GM19468 (cell line): ENCODE measurements at regions not wholly inside any gene's neighbourhood (a gene's known extent, or its start where the extent isn't known, plus 50 kb on each side); places are given as distances from the start of the nearest gene placed in this dataset.

Source experiments
- ATAC-seq: cut with Tn5 transposase; IDR thresholded peaks from one replicate; pipeline ENCODE4 v1.9.1; 2021; ENCODE audit warnings: mild to moderate bottlenecking, moderate library complexity, moderate number of reproducible peaks; ENCODE audit not compliant: unreplicated experiment; ENCODE audit errors: extremely low read depth

GRCh38 chr21:43320526-43320925 lies 106.4 kb downstream of the SIK1 start:
- no peak for ATAC-seq

DNA sequence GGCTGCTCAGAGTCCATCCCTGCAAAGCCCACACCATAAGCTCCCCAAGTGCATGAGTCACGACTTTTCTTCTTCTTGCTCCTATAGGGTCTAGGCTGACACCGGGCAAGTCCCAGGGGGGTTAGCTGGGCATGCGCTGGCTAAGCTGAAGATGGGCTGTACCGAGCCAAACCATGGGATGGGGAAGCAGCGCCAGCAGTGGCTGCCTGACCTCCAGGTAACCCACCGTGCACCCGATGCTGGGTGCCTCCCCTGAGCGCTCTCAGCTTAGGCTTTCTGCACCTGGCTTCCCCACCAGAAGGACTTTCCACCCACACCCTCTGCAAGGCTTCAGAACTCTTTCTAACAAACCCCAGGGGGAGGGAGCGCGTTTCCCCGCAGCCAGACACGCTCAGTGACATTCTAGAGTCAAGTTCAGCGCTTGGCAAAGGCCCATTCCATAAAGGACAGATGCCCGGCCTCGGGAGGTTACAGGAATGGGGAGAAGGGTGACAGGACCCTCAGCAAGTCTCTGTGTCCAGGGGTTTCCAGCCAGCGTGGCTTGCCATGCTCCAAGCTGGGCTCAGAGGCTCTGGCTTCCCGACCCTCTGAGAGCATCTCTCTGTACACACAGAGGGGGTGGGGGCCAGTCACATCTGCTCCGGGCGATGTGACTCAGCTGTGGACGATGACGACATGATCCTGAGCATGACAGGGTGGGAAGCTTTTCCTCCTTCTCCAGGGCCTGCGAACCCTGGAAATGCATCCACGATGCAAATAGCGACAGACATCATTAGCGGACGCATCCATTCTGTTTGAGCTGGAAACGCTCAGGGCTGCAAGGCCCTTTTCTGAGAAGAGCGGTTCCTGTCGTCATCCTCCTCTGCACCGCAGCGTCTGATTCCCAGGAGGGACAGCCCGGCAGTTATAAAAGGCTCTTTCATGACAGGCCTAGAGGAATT lies 107.8 kb downstream of the SIK1 start:
- no peak for ATAC-seq

GRCh38 chr21:43318368-43318767 lies 108.6 kb downstream of the SIK1 start:
- no peak for ATAC-seq

DNA sequence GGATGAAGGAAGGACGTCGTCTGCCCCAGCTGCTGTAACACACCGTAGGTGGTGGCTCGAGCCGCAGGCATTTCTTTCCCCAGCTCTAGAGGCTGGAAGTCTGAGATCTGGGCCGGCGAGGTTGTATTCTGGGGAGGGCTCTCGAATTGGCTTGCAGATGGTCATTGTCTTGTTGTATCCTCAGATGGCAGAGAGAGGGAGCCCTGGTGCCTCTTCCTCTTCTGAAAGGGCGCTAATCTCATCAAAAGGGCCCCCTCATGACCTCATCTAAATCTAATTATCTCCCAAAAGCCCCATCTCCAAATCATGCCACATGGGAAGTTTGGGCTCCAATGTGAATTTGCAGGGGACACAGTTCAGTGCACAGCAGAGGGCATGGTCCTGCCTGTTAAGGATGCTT lies 109.0 kb downstream of the SIK1 start:
- ATAC-seq, result no peak

- no peak for ATAC-seq
These were observed 109.6 kb downstream of the SIK1 start for GRCh38 chr21:43317254-43317748.

DNA sequence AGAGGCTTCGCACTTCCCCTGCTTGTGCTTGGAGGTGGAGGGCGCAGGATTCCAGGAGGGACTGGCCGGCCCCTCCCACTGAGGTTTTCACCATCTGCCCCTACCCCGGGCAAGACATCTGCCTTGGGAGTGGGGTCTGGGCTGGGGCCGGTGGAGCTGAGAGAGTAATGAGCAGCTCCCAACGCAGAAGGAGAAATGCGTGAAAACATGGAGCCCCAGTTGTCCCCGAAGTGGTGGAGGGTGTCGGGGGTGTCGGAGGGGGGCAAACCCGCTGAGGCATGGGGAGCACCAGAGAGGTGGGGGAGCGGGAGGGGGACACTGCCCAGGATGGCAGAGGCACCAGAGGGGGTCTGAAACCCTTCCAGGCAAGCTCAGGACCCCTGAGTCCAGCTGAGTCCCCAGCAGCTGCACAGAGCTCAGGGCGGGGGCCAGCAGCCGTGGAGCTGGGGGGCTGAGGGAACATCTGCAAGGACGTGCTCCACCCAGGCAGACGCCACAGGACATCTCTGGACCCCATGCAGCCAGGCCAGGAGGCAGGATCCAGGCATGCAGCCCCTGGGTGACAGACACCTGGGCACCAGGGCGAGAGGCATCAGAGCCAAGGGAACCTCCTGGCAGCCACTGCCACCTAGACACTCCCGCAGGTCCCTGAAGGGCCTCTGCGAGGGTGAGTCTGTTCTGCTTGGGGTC lies 110.6 kb downstream of the SIK1 start:
- ATAC-seq, result no peak

DNA sequence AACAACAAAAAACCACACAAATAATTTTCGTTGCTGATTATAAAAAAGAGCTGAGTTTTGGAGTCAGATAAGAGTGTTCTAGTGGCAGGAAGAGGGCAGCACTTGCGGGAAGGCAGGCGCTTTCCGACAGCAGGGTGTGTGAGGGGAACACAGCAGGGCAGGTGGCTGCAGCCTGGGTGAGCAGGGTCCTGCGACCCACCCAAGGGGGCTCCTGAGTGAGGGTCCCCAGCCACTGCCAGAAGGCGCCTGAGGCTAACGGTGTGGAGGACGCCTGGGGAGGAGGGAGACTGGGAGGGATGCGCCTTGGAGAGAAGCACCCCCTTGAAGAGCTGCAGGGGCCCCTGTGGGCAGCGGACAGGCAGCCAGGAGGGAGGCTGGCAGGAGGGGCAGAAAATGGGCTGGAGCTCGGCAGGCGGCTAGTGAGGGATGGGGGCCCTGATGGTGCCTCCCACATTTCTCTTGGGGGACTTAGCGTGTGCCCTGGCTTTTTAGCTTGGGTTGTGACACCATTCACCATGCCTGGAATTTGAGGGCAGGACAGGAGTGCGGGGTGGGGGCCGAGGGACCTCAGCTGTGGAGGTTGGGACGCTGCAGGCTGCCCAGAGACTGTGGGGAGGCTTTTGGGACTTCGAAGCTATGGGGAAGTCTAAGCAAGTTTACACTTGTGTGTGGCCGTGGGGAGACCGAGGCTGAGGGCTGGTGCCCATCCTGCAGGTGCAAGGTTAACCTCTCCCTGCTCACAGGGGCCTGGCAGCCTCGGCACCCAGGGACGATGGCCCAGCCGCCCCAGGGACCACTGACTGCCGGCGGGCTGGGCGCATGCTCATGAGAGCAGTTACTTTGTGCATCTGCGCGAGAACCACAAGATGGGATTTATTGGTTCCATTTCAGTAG lies 111.4 kb downstream of the SIK1 start:
- no peak for ATAC-seq

- no peak for ATAC-seq
These were observed 113.0 kb downstream of the SIK1 start for GRCh38 chr21:43313939-43314405.

DNA sequence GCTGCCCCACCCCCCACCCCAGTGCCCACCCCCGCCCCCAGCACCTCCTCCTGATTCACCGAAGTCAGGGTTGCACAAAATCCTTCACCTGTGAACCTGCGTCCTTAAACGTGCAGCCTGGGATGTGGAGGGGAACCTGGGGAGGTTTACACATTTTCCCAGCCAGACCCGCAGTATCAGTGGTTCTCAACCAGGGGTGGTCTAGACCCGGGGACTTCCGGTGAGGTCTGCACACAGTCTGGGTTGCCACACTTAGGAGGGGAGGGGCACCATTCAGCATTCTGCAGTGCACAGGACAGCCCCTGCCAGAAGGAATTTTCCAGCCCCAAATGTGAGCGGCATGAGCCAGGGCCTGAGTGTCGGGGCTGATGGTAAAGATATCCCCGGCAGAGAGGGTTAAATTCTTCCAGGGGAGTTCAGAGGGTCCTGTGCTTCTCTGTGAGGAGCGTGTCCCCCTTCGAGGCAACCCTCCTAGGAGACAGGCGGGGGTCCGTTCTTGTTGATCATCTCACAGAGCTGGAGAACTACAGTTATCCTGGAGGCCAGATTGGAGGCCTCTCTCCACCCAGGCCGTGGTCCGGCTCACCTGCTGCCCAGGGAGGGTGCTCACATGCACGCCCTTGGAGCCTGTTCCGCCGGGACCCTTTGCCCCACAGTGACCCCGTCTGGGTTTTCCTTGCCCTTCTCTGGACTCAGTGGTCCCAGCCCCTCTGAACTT lies 113.6 kb downstream of the SIK1 start:
- no peak for ATAC-seq

DNA sequence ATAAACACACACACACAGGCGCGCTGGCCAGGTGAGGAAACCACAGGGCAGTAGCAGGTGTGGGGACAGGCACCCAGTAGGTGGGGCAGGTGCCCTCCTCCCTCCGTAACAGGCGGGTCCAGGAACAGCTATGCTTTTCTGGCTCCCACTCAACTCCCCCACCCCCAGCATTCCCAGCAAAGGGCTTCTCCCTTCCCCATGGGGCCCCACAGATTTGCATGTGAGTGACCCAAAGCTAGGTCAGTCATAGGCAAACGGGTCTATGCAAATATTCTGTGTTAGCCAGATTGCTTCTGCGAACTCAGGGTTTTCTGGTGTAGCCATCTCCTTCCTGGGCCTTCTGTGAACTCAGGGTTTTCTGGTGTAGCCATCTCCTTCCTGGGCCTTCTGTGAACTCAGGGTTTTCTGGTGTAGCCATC lies 114.2 kb downstream of the SIK1 start:
- ATAC-seq, result no peak

DNA sequence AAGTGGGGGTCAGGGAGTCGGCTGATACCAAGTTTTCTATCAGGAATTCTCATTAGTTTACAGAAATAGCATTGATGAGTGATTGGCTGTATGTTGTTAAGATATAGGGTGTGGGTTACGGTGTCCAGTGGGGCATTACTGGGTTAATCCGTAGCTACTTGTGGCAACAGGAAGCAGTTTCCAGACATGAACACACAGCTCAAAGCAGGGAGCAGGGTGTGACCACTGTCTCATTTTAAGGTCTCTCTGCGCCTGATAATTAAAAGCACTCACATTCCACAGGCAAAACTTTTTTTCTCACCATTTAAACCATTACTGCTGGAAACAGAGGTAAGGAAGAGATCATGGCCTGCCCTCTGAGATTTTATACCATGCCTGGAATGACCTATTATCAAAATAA lies 114.9 kb downstream of the SIK1 start:
- no peak for ATAC-seq

DNA sequence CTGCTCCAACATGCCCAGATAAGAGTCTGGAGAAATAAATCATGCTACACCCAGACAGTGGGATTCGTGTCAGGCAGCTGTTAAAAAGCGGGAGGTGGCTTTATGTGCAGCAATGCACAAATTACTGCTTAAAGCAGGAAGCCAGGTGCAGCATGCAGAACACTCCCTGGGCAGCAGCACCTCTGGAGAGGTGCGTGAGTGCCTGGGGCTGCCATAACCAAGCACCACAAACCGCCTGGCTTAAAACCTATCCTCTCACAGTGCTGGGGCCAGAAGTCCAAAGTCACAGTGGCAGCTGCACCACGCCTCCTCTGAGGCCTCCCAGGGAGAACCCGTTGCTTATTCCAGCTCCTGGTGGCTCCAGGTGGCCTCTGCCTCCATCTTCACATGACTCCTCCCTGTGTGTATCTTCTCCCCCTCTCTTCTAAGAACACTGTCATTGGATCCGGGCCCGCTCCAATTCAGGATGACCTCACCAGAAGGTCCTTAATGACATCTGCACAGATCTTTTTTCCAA lies 115.6 kb downstream of the SIK1 start:
- ATAC-seq, result no peak

DNA sequence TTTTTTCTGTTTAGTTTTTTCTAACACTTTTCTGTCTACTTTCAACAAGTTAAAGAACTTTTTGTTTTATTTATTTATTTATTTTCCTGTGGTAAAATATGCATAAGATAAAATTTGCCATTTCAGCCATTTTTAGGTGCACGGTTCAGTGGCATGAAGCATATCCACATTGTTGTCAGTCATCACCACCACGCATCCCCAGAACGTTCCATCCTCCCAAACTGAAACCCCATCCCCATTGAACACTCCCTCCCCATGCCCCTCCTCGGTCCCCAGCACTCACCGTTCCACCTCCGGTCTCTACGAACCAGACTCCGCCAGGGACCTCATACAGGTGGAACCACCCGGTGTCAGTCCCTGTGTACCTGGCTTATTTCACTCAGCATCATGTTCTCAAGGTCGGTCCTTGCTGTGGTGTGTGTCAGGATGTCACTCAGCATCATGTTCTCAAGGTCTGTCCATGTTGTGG lies 118.1 kb downstream of the SIK1 start:
- ATAC-seq, result no peak

DNA sequence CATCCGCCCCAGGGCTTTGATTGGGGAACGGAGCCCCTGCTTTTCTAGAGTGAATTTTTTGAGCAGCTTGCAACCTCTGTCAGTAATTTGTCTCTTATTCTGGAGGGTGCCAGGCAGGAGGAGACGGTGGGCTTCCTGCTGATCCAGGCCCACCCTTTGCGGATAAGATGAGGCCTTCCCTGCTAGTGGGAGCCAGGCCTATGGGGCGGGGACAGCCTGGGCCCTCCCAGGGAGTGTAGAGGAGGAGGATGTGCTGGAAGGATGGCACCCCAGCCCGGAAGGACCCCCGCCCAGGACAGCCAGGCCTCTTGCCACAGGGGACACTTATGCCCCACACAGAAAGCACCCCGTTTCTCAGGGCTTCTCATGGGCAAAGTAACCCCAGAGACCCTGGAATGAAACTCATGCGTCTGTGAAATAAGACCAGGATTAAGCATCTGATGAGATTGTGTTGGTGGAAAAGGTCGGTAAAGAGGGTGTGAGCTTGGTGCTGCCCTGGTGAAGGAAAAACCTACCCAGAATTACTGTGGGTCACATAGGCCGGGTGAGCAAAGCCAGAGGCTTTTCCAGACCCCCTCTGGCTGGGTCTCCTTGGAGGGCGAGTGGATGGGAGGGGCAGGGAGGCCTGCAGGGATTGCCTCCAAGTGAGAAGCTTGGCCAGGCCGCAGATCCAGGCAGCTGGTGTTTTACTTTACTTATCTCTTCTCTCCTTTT lies 118.7 kb downstream of the SIK1 start:
- ATAC-seq, result no peak

DNA sequence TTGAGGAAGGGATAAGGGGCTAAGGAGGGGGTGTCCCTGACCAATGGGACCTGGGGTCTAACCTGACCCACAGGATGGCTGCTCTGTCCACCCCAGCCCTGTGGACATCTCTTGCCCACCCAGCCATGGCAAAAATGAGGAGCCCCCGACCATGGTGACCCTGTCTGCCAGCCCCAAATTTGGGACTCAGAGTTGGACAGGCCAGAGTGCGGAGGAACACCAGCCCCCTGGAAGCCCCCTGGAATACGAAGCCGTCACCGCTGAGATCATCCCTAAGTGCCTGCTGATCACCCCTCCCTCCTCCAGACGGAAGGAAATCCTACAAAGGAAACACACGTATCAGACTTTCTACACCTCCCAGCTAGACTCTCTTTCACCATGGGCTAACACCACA lies 119.3 kb downstream of the SIK1 start:
- no peak for ATAC-seq

DNA sequence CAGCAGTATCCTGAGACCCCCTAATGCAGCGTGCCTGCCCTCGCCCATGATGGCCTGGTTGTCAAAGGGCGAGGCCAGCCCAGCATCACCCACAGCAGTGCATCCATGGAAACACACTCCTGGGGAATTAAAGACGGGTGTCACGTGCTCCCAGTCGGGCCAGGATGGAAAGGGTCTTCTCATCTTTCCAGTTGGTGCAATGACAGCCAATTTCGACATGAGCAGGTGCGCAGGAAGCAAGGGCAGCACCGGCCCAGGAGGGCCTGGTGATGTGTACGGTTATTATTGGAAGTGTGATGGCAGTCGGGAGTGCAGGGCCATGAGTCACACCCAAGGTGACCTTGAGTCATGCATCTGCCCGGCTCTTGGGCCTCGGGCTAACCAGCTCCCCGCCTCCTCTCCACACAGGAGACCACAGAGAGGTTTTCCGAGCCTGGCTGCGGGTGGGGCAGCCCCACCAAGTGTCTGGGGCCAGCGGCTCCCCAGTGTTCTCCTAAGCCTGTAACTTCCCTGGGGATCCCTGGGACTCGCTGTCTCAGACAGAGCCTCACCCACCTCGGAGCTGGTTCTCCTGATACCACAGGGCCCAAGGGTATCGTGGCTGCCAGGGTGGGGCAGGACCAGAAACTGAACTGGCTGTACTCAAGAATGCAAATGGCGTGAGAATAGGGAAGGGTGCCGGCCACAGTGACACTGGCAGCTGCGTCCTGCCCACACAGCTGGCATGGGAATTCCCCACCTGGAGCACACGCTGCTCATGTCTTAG lies 119.8 kb downstream of the SIK1 start:
- ATAC-seq, result no peak

- no peak for ATAC-seq
These were observed 120.5 kb downstream of the SIK1 start for GRCh38 chr21:43306391-43306790.

- no peak for ATAC-seq
These were observed 121.1 kb downstream of the SIK1 start for GRCh38 chr21:43305811-43306311.
